GM18907 (cell line): ENCODE measurements at regions not wholly inside any gene's neighbourhood (a gene's known extent, or its start where the extent isn't known, plus 50 kb on each side); places are given as distances from the start of the nearest gene placed in this dataset.

Experiments used
- ATAC-seq: cut with Tn5 transposase; IDR thresholded peaks from one replicate; pipeline ENCODE4 v1.9.1; 2021; ENCODE audit warnings: mild to moderate bottlenecking, moderate library complexity; ENCODE audit not compliant: unreplicated experiment

DNA sequence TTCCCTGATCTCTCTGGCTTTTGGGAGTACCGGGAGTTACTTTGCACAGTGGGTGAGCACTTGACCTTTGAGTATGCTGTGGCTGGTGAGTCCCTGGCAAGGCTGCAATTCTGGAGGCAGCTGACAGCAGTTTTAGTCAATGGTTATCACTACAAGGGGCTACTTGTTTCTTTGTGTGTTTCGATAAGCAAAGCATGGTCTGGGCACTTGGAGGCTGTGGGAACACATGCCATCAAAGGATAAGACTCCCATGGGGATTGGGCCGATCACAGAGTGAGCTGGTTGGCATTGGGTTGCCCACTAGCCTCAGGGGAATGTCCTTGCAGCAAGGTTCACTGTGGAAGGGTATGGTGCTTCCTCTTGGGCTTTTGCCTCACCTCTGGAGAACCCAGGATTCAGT, 208.2 kb downstream of the SNX13 start:
- ATAC-seq = no peak
